ENCODE measurements at regions not wholly inside any gene's neighbourhood (a gene's known extent, or its start where the extent isn't known, plus 50 kb on each side); places are given as distances from the start of the nearest gene placed in this dataset.

DNA sequence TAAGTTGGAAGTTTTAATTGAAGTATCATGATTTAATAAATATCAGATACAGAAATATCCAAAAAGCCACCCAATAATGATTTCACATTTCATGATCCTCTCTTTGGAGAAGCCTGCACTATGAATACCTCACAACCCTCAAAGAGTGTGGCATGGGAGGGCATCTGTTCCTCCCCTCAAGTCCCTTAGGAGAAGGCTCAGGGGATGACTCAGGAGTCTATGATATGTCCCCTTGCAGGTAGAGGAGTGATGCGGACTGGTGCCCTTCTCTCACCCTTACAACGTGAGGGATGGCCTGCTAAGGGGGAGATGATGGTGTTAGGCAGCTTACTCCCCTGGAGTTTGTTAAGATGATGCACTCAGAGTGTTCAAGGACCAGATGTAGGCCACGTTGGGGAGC is 303.3 kb upstream of the DUSP10 start:
- no peak for DNase-seq (ENCODE audit: low read depth in 1 of 2, low spot score in 1 of 2)
- TF ChIP-seq JUND (IDR thresholded peaks at IDR 0.05; ENCODE audit: low read depth): no peak
- in situ Hi-C loops (cut with HindIII; ENCODE audit: low pct_unique_long_range_greater_than_20kb, low sequenced_read_pairs): no loop called here

DNA sequence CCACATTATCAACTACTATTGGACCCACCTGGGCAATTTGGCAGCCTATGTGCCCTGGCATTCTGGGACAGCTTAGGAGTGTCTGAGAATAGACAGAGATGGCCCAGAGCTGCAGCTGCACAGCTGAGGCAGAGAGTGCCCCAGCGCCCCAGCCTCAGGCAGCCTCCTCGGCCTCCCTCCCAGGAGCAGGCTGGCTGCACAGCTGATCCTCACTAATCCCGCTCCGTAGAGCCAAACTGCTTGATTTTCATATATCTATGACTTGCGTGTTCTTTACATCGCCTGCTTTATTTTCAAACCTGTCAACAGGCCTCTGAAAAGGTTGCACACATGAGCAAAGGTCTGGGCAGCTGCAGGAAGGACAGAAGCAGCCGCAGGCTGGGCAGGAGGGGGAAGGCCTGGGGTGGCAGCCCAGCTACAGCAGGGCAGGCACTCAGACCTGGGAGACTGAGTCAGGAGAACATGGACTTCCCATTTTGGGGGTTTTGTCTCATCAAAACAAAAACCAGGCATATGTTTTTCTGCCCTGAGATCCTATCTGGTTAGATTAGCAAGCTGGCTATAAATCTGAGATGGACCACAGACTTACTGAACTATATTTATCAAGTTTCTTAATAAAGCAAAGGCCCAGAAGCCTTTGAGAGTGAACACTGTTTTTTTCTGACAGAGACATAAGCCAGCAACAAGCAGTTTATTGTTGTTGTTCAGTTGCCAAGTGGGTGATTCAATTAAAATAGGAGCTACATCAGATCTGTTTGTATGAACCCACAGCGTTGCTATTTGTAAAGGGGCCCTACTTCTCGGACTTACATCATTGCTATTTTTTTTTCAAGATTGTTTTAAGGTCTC is 301.8 kb upstream of the DUSP10 start:
- no peak for DNase-seq (ENCODE audit: low read depth in 1 of 2, low spot score in 1 of 2)
- no peak for TF ChIP-seq JUND (IDR thresholded peaks at IDR 0.05; ENCODE audit: low read depth)
- in situ Hi-C loops (cut with HindIII; ENCODE audit: low pct_unique_long_range_greater_than_20kb, low sequenced_read_pairs): no loop called here

DNA sequence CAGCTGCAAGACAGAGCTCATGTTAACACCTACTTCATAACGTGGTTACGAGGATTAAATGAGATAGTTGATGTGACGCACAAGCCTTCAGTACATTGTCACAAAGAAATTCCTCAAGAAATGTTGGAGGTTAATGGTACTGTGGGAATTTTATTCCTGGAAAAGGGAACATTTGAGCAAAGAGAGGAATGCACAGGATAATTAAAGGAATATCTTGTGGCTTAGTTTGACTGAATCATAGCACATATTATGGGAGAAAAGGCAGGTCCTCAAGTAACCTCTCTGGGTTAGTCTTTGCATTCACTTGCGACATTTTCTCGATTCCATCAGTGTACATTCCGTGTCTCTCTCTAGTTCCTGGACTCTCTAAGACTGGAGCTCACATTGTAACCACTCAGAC is 300.2 kb upstream of the DUSP10 start:
- in situ Hi-C loops (cut with HindIII; ENCODE audit: low pct_unique_long_range_greater_than_20kb, low sequenced_read_pairs): no loop called here
- no peak for TF ChIP-seq JUND (IDR thresholded peaks at IDR 0.05; ENCODE audit: low read depth)
- DNase-seq (ENCODE audit: low read depth in 1 of 2, low spot score in 1 of 2): no peak

DNA sequence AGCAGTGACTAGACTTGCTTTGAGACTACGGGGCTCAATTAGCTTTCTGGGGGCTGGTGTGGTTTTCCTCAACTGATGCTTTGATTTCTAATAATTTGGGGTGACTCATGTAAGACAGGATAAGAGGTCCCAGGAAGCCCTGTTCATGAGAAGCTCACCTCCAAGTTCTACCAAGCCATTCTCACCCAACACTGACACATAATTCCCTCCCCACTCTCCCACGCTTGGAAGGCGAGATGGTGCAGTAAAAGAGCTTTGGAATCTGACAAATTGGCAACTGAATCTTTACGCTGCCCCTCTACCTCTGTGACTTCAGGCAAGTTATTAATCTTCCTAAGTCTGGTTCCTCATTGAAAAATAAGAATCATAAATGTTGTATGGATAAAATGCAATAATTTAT is 299.1 kb upstream of the DUSP10 start:
- in situ Hi-C loops (cut with HindIII; ENCODE audit: low pct_unique_long_range_greater_than_20kb, low sequenced_read_pairs): no loop called here
- no peak for TF ChIP-seq JUND (IDR thresholded peaks at IDR 0.05; ENCODE audit: low read depth)
- no peak for DNase-seq (ENCODE audit: low read depth in 1 of 2, low spot score in 1 of 2)

DNA sequence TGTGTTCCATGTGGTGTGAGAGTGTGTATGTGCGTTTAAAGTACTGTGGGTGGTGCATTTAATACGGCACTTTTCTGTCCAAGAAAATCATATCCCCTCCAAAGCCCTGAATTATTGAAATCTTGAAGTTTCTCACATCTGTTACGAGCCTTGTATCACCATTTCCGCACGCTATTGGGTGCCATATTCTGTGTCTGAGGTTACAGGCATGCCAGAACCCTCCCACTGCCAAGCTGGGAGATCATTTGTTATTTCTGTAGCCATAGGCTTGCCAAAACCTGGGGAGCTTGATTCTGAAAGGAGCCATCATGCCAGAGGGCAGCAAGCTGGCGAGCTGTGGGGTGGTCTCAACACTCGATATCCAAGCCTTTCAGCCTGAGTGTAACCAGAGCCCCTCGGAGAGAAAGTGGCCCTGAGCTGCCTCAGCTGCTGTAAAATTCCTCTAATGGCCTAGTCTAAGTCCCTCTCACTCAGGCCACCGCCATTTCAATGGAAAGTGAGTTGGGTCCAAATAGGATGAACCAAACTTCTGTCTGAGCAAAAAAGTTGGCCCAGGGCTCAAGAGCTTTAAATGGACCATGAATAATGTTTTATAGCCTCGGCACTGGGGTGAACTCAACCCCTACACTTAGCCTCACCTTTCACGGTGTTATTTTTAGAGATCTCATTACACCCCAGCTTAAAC is 298.4 kb upstream of the DUSP10 start:
- in situ Hi-C loops (cut with HindIII; ENCODE audit: low pct_unique_long_range_greater_than_20kb, low sequenced_read_pairs): no loop called here
- no peak for TF ChIP-seq JUND (IDR thresholded peaks at IDR 0.05; ENCODE audit: low read depth)
- no peak for DNase-seq (ENCODE audit: low read depth in 1 of 2, low spot score in 1 of 2)

DNA sequence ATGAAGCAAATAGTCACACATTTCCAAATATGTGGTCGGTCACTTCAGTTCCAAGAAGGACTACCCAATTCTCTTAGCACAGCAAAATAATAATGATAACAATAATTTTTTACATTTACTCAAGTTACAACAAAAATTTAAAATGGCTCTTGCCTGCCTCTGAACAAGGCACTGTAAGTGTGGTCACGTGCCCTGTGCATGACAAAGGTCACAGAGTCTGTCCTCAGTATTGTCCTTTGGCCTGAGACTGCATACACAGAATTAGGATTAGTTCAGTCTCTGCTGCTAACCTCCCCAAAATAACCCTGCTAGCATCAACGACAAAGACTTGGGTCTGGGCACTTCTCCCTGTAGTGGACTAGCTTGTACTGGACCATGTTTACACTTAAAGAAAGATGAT is 297.1 kb upstream of the DUSP10 start:
- DNase-seq (ENCODE audit: low read depth in 1 of 2, low spot score in 1 of 2): no peak
- no peak for TF ChIP-seq JUND (IDR thresholded peaks at IDR 0.05; ENCODE audit: low read depth)
- in situ Hi-C loops (cut with HindIII; ENCODE audit: low pct_unique_long_range_greater_than_20kb, low sequenced_read_pairs): no loop called here

DNA sequence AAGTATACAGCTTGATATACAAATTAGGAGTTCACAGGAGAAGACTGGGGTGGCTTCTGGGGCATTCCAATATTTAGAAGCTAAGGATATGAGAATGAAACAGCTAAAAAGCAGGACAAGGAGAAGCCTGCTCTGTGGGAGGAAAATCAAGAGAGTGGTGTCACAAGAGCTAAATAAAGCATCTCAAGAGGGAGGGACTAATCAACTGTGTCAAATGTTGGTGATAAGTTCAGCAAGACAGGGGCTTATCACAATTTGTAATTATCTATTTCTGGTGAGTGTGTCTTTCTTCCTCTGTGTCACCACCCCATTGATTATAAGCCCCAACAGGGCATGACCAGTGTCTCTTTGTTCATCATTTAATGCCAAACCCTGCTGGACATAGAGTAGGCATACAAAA is 295.8 kb upstream of the DUSP10 start:
- TF ChIP-seq JUND (IDR thresholded peaks at IDR 0.05; ENCODE audit: low read depth): no peak
- no peak for DNase-seq (ENCODE audit: low read depth in 1 of 2, low spot score in 1 of 2)
- in situ Hi-C loops (cut with HindIII; ENCODE audit: low pct_unique_long_range_greater_than_20kb, low sequenced_read_pairs): no loop called here

DNA sequence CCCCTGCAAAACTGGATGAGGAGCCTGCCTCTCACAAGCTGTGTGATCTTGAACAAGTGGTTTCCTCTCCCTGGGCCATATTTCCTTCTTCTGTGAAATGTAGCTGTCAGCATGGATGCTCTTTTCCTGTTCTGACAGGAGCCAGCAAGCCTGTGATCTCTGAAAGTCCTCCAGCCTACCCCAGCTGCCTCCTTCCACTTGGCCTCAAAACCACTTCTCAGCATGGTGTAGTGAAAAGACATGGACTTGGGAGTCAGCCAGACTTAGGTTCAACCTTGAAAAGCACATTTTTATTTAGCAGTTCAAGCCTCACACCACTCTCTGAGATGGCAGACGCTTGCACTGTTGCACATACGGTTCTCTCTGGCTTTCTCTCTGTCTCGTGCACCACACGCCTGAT is 292.9 kb upstream of the DUSP10 start:
- no peak for TF ChIP-seq JUND (IDR thresholded peaks at IDR 0.05; ENCODE audit: low read depth)
- no peak for DNase-seq (ENCODE audit: low read depth in 1 of 2, low spot score in 1 of 2)
- in situ Hi-C loops (cut with HindIII; ENCODE audit: low pct_unique_long_range_greater_than_20kb, low sequenced_read_pairs): no loop called here

DNA sequence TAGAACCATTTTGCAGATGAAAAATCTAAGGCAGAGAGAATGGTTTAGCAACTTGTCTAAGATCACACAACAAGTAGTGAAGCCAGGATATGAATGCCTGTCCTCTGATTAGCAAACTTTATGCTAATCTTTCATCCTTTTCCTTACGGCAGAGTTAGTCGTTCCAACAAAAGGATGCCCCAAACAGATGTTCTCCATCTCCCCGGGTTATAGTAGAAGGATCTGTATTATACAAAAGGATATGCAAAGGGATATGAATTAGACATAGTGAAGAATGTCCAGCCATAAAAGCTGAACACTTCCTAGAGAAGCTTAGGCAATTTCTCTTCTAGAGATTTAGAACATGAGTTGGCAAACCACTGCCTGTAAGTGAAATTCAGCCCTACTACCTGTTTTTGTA is 291.6 kb upstream of the DUSP10 start:
- in situ Hi-C loops (cut with HindIII; ENCODE audit: low pct_unique_long_range_greater_than_20kb, low sequenced_read_pairs): no loop called here
- DNase-seq (ENCODE audit: low read depth in 1 of 2, low spot score in 1 of 2): no peak
- no peak for TF ChIP-seq JUND (IDR thresholded peaks at IDR 0.05; ENCODE audit: low read depth)

DNA sequence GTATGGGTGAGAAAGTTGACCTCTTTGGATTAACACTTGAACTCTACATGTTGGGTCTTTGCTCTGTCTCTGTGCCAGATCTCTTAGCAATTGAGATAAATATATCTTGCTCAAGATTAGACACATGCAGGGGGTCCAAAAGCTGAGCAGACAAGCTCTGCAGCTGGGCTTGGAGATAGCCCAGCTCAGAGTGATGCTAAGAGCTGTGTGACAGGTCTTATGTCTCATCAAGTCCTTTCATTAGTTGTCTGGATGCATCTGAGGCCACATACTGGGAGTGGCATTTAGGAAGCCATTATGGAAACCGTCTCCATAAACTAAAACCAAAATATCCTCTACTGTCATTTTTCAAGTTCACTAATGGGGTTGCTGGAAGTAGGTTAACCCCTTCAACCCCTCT is 289.4 kb upstream of the DUSP10 start:
- no peak for DNase-seq (ENCODE audit: low read depth in 1 of 2, low spot score in 1 of 2)
- in situ Hi-C loops (cut with HindIII; ENCODE audit: low pct_unique_long_range_greater_than_20kb, low sequenced_read_pairs): no loop called here
- no peak for TF ChIP-seq JUND (IDR thresholded peaks at IDR 0.05; ENCODE audit: low read depth)

DNA sequence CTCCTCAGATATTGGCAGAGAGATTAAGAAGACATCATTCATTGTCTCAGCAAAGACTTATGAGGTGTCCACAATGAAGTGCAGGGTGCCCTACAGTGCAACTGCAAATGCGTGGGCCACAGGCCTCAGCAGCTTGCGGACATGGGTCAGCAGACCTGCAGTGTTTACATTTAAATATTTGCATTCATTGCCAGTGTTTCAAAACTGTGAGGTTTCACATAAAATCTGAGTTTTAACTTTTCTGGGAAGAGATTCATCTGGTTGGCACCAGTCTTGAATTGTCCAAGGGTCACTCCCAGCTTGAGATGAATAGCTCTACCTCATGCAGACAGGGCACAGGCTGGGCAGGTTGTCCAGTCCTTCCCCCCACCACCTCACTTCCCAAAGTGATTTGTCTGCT is 286.8 kb upstream of the DUSP10 start:
- no peak for TF ChIP-seq JUND (IDR thresholded peaks at IDR 0.05; ENCODE audit: low read depth)
- no peak for DNase-seq (ENCODE audit: low read depth in 1 of 2, low spot score in 1 of 2)
- in situ Hi-C loops (cut with HindIII; ENCODE audit: low pct_unique_long_range_greater_than_20kb, low sequenced_read_pairs): no loop called here

DNA sequence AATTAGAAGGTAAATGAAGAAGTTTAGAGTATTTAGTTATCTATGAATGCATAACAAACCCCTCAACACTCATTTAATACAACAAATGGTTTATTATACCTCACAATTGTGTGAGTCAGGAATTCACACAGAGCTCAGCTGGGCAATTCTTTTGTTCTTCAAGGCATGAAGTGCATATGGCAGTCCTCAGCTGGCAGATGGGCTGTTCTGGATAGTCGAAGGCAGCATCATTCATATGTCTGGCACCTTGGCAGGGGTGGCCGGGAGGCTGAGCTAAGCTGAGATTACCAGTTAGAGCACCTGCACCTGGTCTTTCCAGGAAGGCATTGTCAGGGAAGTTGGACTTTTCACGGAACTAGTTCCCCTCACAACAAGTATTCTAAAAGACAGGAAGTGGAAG is 286.2 kb upstream of the DUSP10 start:
- no peak for TF ChIP-seq JUND (IDR thresholded peaks at IDR 0.05; ENCODE audit: low read depth)
- in situ Hi-C loops (cut with HindIII; ENCODE audit: low pct_unique_long_range_greater_than_20kb, low sequenced_read_pairs): no loop called here
- DNase-seq (ENCODE audit: low read depth in 1 of 2, low spot score in 1 of 2): no peak

DNA sequence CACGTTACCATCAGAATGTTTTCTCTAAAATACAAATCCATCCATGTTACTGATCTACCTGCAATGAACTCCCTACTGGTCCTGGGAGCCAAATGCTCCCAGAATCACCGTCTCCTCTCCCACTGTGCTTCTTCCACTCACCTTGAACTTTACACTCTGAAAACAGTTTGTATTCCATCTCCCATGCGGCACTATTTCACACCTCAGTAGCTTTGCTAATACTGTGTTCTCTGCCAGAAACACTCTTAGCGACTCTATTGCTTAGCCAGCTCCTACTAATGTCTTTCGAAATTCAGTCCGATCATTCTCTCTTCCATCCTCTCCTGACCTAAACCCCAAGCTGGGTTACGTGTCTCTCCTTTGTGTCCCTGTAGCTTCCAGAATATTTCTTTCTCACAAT is 284.4 kb upstream of the DUSP10 start:
- DNase-seq (ENCODE audit: low read depth in 1 of 2, low spot score in 1 of 2): no peak
- in situ Hi-C loops (cut with HindIII; ENCODE audit: low pct_unique_long_range_greater_than_20kb, low sequenced_read_pairs): no loop called here
- TF ChIP-seq JUND (IDR thresholded peaks at IDR 0.05; ENCODE audit: low read depth): no peak

Data from T47D (cell line).